GM23338 (cell line): ENCODE measurements at regions not wholly inside any gene's neighbourhood (a gene's known extent, or its start where the extent isn't known, plus 50 kb on each side); places are given as distances from the start of the nearest gene placed in this dataset.

Experiments used
- ATAC-seq: fragments of 200-7000 bp; cut with Tn5 transposase; 3 replicates; pipeline ENCODE4 v1.9.1; 2020
- DNase-seq: peaks from one replicate; pipeline ENCODE4 v3.0.0-alpha.2; 2015; ENCODE audit warnings: low spot score
- H2AFZ ChIP-seq: fragments of 200-600 bp; sonication (generic); 2 replicates; pipeline ENCODE4 v1.8.0; 2016; ENCODE audit warnings: antibody characterized with exemption, mild to moderate bottlenecking, moderate library complexity
- H3F3A ChIP-seq: fragments of 200-600 bp; sonication (generic); replicated peaks from 2 replicates; pipeline ENCODE4 v1.8.0; 2017; ENCODE audit warnings: antibody characterized with exemption, mixed run types, low read depth
- H3K27ac ChIP-seq: fragments of 200-600 bp; sonication (generic); 2 replicates; pipeline ENCODE4 v1.6.1; 2016; ENCODE audit warnings: low read depth
- H3K27me3 ChIP-seq: fragments of 200-600 bp; sonication (generic); 2 replicates; pipeline ENCODE4 v1.8.0; 2016; ENCODE audit warnings: mild to moderate bottlenecking, mixed run types, moderate library complexity; ENCODE audit not compliant: insufficient read depth
- H3K36me3 ChIP-seq: fragments of 200-600 bp; sonication (generic); 2 replicates; pipeline ENCODE4 v1.8.0; 2016; ENCODE audit warnings: mild to moderate bottlenecking; ENCODE audit not compliant: insufficient read depth
- H3K4me1 ChIP-seq: fragments of 200-600 bp; sonication (generic); 2 replicates; pipeline ENCODE4 v1.8.0; 2016; ENCODE audit warnings: mild to moderate bottlenecking, moderate library complexity; ENCODE audit not compliant: insufficient read depth
- H3K4me2 ChIP-seq: fragments of 200-600 bp; sonication (generic); 2 replicates; pipeline ENCODE4 v1.7.1; 2017; ENCODE audit warnings: mixed run types
- H3K4me3 ChIP-seq: fragments of 200-600 bp; sonication (generic); 2 replicates; pipeline ENCODE4 v1.6.1; 2016; ENCODE audit warnings: mixed run types
- H3K79me2 ChIP-seq: fragments of 200-600 bp; sonication (generic); replicated peaks from 2 replicates; pipeline ENCODE4 v1.8.0; 2017; ENCODE audit warnings: mild to moderate bottlenecking; ENCODE audit not compliant: insufficient read depth
- H3K9me2 ChIP-seq: fragments of 200-600 bp; sonication (generic); 2 replicates; pipeline ENCODE4 v1.8.0; 2017; ENCODE audit not compliant: insufficient read depth
- H4K20me1 ChIP-seq: fragments of 200-600 bp; sonication (generic); replicated peaks from 2 replicates; pipeline ENCODE4 v1.8.0; 2017; ENCODE audit warnings: mild to moderate bottlenecking; ENCODE audit not compliant: insufficient read depth
- H3K27ac Mint-ChIP-seq: 2 replicates; pipeline ENCODE4 v1.8.0; 2020; ENCODE audit warnings: inconsistent platforms, mild to moderate bottlenecking, moderate library complexity, mixed read lengths
- H3K27me3 Mint-ChIP-seq: 3 replicates; pipeline ENCODE4 v1.8.0; 2022; ENCODE audit warnings: low read depth, mild to moderate bottlenecking, moderate library complexity, mixed read lengths, inconsistent platforms; ENCODE audit not compliant: insufficient read depth, poor library complexity
- H3K36me3 Mint-ChIP-seq: 3 replicates; pipeline ENCODE4 v1.8.0; 2021; ENCODE audit warnings: low read depth, mild to moderate bottlenecking, inconsistent platforms, moderate library complexity, mixed read lengths
- H3K4me1 Mint-ChIP-seq: 3 replicates; pipeline ENCODE4 v1.8.0; 2020; ENCODE audit warnings: mild to moderate bottlenecking, inconsistent platforms, mixed read lengths
- H3K4me3 Mint-ChIP-seq: 3 replicates; pipeline ENCODE4 v1.8.0; 2021; ENCODE audit warnings: moderate library complexity, mild to moderate bottlenecking, inconsistent platforms, mixed read lengths
- H3K9me3 Mint-ChIP-seq: 3 replicates; pipeline ENCODE4 v1.8.0; 2020; ENCODE audit warnings: moderate library complexity, mild to moderate bottlenecking, inconsistent platforms, mixed read lengths
- EZH2 ChIP-seq: fragments of 200-600 bp; sonication (generic); IDR thresholded peaks from one replicate; pipeline ENCODE4 v1.8.0; 2017; ENCODE audit warnings: antibody characterized with exemption, mild to moderate bottlenecking, low read depth; ENCODE audit not compliant: unreplicated experiment
- EZH2phosphoT487 ChIP-seq: fragments of 200-600 bp; sonication (generic); IDR thresholded peaks from one replicate; pipeline ENCODE4 v1.8.1; 2018; ENCODE audit warnings: antibody characterized with exemption; ENCODE audit not compliant: unreplicated experiment
- JUNB ChIP-seq: IDR thresholded peaks from one replicate; pipeline ENCODE4 v1.6.1; 2016; ENCODE audit warnings: antibody characterized with exemption; ENCODE audit not compliant: unreplicated experiment
- NANOG ChIP-seq: IDR thresholded peaks from 2 replicates; pipeline ENCODE4 v1.6.1; 2016; ENCODE audit warnings: antibody characterized with exemption, borderline replicate concordance
- REST ChIP-seq: IDR thresholded peaks from one replicate; pipeline ENCODE4 v1.6.1; 2018; ENCODE audit warnings: antibody characterized with exemption; ENCODE audit not compliant: unreplicated experiment
- ZNF114 ChIP-seq: fragments of 250-450 bp; sonication (Bioruptor Pico); IDR thresholded peaks from 2 replicates; pipeline ENCODE4 v1.5.0; 2020; ENCODE audit warnings: mild to moderate bottlenecking, moderate library complexity
- ZNF331 ChIP-seq: fragments of 250-450 bp; sonication (Bioruptor Pico); IDR thresholded peaks from 2 replicates; pipeline ENCODE4 v1.5.0; 2020; ENCODE audit warnings: low read depth, mild to moderate bottlenecking, moderate library complexity
- TF ChIP-seq, protein P1 (sequence below), 2 experiments: fragments of 200-600 bp in 1 of 2; sonication (generic) in 1 of 2; conservative IDR thresholded peaks; 2 replicates each; pipeline versions ENCODE4 v1.5.1 to v1.6.1; 2016 to 2017; ENCODE audit warnings: antibody characterized with exemption in 2 of 2, low read depth in 2 of 2, mild to moderate bottlenecking in 2 of 2, moderate library complexity in 1 of 2
- TF ChIP-seq, protein P2 (sequence below): fragments of 250-450 bp; sonication (Bioruptor Pico); IDR thresholded peaks from 2 replicates; pipeline ENCODE4 v1.5.0; 2020; ENCODE audit warnings: mild to moderate bottlenecking, moderate library complexity

GRCh38 chr2:430291-431040 lies 142.6 kb upstream of the ALKAL2 start (continued):
- no peak for TF ChIP-seq REST
- no peak for TF ChIP-seq NANOG
- TF ChIP-seq JUNB: no peak
- no peak for TF ChIP-seq ZNF331 (CRISPR knock-in tag)
- TF ChIP-seq, protein P1, sequence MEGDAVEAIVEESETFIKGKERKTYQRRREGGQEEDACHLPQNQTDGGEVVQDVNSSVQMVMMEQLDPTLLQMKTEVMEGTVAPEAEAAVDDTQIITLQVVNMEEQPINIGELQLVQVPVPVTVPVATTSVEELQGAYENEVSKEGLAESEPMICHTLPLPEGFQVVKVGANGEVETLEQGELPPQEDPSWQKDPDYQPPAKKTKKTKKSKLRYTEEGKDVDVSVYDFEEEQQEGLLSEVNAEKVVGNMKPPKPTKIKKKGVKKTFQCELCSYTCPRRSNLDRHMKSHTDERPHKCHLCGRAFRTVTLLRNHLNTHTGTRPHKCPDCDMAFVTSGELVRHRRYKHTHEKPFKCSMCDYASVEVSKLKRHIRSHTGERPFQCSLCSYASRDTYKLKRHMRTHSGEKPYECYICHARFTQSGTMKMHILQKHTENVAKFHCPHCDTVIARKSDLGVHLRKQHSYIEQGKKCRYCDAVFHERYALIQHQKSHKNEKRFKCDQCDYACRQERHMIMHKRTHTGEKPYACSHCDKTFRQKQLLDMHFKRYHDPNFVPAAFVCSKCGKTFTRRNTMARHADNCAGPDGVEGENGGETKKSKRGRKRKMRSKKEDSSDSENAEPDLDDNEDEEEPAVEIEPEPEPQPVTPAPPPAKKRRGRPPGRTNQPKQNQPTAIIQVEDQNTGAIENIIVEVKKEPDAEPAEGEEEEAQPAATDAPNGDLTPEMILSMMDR (conservative IDR thresholded peaks at IDR 0.05; ENCODE audit: low read depth in 2 of 2): no peak
- TF ChIP-seq EZH2: no peak
- TF ChIP-seq ZNF114 (CRISPR knock-in tag): no peak
- no peak for TF ChIP-seq EZH2phosphoT487

DNA sequence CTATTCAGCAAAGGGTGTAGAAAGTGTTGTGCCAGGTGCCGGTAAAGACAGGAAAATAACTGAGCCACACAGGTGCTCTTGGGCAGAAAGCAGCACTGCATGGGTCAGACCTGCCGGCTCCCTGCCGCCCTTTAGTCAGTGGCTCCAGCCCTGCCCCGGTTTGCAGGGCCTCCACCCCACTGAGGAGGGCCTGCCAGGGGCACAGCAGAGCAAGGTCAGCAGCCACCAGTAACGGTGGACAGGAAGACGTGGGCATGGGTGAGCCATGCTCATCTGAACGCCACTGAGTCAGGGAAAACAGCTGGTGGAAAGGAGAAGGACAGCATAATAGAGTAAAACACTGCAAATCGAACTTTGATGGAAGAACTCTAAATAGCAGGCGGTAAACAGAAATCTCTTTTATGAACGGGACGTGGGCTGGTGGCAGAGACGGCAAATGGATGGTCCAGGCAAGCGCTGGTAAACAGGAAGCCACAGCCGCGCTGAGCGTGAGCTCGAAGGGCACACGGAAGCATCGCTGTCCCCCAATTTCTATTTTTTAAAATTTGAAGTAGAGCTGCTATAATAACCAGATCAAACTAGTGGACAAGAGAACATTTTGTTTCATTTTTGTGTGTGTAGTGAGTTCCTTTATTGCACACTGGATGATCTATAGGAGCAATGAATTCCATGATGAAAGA lies 141.8 kb upstream of the ALKAL2 start:
- DNase-seq: no peak
- no peaks in the 10 kb centered on the region for H3K9me2 ChIP-seq
- H4K20me1 ChIP-seq: no peaks in the 10 kb centered on the region
- H3K79me2 ChIP-seq: no peaks in the 10 kb centered on the region
- Mint-ChIP-seq H3K9me3 (no peaks in the 10 kb centered on the region; the same call in 2 of the 3 replicates), H3K4me3 (no peak overlapping the region), H3K4me1 (peaks cover 24% of the 10 kb centered on the region), H3K27me3 (peaks cover 6% of the 10 kb centered on the region), H3K36me3 (no peaks in the 10 kb centered on the region), H3K27ac (no peak overlapping the region)
- H3K27me3 ChIP-seq: no peaks in the 10 kb centered on the region
- H3K4me2 ChIP-seq: no peak overlapping the region
- ATAC-seq: no peak
- H3K4me1 ChIP-seq: peaks cover 6% of the 10 kb centered on the region; the same call in 1 of the 2 replicates
- no peaks in the 10 kb centered on the region for H3F3A ChIP-seq
- H3K4me3 ChIP-seq: no peak overlapping the region
- H2AFZ ChIP-seq: no peak overlapping the region
- no peak overlapping the region for H3K27ac ChIP-seq
- H3K36me3 ChIP-seq: no peaks in the 10 kb centered on the region
- no peak for TF ChIP-seq JUNB
- TF ChIP-seq, protein P2, sequence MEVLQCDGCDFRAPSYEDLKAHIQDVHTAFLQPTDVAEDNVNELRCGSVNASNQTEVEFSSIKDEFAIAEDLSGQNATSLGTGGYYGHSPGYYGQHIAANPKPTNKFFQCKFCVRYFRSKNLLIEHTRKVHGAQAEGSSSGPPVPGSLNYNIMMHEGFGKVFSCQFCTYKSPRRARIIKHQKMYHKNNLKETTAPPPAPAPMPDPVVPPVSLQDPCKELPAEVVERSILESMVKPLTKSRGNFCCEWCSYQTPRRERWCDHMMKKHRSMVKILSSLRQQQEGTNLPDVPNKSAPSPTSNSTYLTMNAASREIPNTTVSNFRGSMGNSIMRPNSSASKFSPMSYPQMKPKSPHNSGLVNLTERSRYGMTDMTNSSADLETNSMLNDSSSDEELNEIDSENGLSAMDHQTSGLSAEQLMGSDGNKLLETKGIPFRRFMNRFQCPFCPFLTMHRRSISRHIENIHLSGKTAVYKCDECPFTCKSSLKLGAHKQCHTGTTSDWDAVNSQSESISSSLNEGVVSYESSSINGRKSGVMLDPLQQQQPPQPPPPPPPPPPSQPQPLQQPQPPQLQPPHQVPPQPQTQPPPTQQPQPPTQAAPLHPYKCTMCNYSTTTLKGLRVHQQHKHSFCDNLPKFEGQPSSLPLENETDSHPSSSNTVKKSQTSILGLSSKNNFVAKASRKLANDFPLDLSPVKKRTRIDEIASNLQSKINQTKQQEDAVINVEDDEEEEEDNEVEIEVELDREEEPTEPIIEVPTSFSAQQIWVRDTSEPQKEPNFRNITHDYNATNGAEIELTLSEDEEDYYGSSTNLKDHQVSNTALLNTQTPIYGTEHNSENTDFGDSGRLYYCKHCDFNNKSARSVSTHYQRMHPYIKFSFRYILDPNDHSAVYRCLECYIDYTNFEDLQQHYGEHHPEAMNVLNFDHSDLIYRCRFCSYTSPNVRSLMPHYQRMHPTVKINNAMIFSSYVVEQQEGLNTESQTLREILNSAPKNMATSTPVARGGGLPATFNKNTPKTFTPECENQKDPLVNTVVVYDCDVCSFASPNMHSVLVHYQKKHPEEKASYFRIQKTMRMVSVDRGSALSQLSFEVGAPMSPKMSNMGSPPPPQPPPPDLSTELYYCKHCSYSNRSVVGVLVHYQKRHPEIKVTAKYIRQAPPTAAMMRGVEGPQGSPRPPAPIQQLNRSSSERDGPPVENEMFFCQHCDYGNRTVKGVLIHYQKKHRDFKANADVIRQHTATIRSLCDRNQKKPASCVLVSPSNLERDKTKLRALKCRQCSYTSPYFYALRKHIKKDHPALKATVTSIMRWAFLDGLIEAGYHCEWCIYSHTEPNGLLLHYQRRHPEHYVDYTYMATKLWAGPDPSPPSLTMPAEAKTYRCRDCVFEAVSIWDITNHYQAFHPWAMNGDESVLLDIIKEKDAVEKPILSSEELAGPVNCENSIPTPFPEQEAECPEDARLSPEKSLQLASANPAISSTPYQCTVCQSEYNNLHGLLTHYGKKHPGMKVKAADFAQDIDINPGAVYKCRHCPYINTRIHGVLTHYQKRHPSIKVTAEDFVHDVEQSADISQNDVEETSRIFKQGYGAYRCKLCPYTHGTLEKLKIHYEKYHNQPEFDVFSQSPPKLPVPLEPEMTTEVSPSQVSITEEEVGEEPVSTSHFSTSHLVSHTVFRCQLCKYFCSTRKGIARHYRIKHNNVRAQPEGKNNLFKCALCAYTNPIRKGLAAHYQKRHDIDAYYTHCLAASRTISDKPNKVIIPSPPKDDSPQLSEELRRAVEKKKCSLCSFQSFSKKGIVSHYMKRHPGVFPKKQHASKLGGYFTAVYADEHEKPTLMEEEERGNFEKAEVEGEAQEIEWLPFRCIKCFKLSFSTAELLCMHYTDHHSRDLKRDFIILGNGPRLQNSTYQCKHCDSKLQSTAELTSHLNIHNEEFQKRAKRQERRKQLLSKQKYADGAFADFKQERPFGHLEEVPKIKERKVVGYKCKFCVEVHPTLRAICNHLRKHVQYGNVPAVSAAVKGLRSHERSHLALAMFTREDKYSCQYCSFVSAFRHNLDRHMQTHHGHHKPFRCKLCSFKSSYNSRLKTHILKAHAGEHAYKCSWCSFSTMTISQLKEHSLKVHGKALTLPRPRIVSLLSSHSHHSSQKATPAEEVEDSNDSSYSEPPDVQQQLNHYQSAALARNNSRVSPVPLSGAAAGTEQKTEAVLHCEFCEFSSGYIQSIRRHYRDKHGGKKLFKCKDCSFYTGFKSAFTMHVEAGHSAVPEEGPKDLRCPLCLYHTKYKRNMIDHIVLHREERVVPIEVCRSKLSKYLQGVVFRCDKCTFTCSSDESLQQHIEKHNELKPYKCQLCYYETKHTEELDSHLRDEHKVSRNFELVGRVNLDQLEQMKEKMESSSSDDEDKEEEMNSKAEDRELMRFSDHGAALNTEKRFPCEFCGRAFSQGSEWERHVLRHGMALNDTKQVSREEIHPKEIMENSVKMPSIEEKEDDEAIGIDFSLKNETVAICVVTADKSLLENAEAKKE (CRISPR knock-in tag): no peak
